ENCODE measurements at regions not wholly inside any gene's neighbourhood (a gene's known extent, or its start where the extent isn't known, plus 50 kb on each side); places are given as distances from the start of the nearest gene placed in this dataset.

DNA sequence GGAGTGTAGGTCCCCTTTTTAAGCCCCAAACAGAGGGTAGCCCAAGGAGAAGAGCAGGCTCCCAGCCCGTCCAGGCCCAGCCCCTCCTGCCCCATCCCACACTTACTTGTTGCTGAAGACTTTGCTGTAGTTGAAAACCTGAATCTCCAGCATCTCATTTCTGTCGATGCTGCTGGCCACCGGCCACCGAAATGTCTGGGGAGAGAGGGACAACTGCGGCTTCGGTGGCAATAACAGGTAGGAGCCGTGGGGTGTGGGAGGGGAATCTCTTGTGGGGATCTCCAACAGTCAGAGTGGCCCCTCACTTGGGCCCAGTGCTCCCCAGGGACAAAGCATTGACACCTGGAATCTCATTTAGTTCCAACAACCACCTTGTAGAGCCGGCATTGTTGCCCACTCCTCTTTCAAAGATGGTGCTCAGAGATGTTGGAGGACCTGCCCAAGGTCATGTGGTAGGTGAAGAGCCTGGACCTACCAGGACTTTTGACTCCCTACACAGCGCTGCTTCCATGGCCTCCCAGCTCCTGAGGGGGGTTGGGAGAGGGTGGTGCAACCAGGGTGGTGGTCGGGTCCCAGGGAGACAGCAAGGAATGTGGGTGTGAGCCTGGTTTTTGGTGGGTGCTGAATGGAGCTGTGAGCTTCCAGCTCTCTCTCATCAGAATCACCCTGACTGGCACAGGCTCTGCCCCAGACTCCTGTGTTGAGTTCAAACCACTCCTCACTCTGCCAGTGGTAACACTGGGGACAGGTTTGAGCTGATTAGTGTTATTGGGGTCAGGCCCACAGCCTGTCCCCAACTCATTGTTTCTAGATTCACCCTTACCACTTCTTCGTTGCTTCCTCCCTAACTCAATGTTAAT is 50.0 kb upstream of the OTOF start:
- Histone ChIP-seq H3K4me1 (no peaks in the 10 kb centered on the region), H3K9me3 (no peaks in the 10 kb centered on the region), H3K27ac (no peak overlapping the region), H3K36me3 (no peaks in the 10 kb centered on the region), H3K27me3 (no peaks in the 10 kb centered on the region), H3K4me3 (no peak overlapping the region)
- ATAC-seq: no peak
- intact Hi-C loops (cut with DNase I): no loop called here
- WGBS (ENCODE audit: insufficient coverage, low coverage, low lambda C conversion rate, missing lambda C conversion rate): 63% methylated on average over 7 of the region's 11 CpGs
- TF ChIP-seq CTCF (IDR thresholded peaks at IDR 0.05) (no peak), POLR2A (IDR thresholded peaks at IDR 0.05) (no peak)
- peak in 1 of 3 donors; percentile 23 for DNase-seq

Data from right lobe of liver (tissue), 6 donors.